Stimulated activated CD8-positive, alpha-beta memory T cell treated with anti-CD3 and anti-CD28 coated beads, Interleukin-4, amount 100 ng/mL, for 24 hours (primary cell): ENCODE measurements at regions not wholly inside any gene's neighbourhood (a gene's known extent, or its start where the extent isn't known, plus 50 kb on each side); places are given as distances from the start of the nearest gene placed in this dataset.

Experiments
- DNase-seq: peaks from one replicate; pipeline ENCODE4 v3.0.0-alpha.2; 2020; ENCODE audit warnings: low read depth

GRCh38 chr13:106712381-106712780 lies 144.4 kb upstream of the ARGLU1 start:
- DNase-seq, result no peak

GRCh38 chr13:106710266-106710665 lies 142.3 kb upstream of the ARGLU1 start:
- no peak for DNase-seq

- no peak for DNase-seq
Observed at GRCh38 chr13:106709522-106709921, 141.6 kb upstream of the ARGLU1 start.

GRCh38 chr13:106702505-106702904 lies 134.6 kb upstream of the ARGLU1 start:
- DNase-seq, result no peak

DNA sequence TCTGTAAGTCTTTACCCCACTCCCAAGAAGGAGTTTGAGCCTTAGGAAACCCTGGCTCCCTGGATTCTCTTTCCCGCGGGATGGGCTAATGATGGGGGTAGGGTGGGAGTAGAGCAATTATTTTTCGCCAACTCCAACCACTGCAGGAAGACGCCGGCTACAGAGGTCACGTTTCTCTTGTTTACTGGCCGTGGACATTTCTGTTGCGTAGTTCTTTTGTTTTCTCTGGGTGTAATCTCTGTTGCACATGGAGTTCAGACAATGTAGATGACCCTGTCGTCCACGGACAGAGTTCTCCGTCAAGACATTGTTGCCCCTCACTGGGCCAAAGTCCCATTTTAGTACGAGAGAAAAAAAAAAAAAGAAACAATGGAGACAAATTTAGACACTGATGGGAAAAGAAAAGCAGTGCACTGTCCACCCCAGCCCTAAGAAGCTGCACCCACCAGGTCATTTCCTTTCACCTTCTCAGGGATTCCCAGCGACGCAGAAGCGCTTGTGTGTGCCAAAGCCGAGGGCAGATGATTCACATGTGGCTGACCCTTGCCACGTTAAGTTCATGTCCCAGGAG lies 133.9 kb upstream of the ARGLU1 start:
- no peak for DNase-seq

GRCh38 chr13:106700439-106700838 lies 132.5 kb upstream of the ARGLU1 start:
- DNase-seq, result no peak

GRCh38 chr13:106700007-106700406 lies 132.1 kb upstream of the ARGLU1 start:
- DNase-seq, result no peak

DNA sequence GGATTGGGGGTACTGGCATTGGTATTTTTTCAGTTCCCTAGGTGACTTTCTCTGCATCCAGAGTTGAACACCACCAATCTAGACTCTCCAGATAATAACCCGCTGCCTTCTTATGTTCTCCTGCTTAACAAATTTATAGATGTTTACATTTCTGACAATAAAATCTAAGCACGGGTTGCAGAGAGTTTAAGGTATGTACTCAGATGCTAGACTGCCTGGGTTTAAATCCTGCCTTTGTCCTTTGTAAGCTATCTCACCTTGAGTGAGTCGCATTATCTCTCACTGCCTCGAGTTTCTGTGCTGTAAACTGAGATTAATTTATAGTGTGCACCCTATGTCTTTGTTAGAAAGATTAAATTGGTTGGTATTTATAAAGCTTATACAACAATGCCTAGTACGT lies 131.4 kb upstream of the ARGLU1 start:
- no peak for DNase-seq

DNA sequence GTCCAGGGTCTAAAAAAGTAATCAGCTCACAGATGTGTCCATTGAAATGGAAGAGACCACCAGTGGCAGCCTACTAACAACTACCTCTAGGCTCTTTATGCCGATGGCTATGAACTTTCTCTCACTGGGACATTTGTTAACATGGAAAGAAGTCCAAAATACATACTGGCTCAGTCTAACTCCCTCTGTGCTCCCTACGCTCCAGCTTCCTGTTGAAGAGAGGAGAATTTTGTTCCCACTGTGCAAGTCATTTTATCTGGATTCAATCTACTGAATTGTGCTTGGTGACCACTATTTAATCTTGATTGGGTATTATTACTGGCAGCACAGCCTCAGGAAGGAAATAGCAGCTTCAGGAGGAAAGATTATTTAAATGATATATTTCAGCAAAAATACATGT lies 128.8 kb upstream of the ARGLU1 start:
- DNase-seq, result no peak

- DNase-seq, result no peak
Observed at GRCh38 chr13:106696140-106696539, 128.2 kb upstream of the ARGLU1 start.

DNA sequence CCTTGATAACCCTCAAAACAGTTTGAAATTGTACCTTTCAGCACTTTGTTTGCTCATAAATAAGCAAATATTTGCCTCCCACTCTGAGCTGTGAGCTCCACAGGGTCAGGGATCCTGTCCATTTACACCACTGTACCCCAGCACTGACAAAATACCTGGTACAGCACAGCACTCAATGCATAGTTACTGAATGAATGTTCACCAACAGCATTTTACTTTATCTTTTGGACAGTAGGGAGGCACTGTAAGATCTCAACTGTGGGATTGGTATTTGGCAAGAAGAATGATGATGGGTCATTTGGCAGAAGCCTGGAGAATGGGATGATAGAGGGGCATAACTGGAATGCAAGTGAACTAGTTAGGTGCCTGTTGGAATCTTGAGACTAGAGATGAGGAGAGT lies 127.2 kb upstream of the ARGLU1 start:
- no peak for DNase-seq

- DNase-seq, result no peak
Observed at GRCh38 chr13:106691861-106692260, 123.9 kb upstream of the ARGLU1 start.

GRCh38 chr13:106691341-106691740 lies 123.4 kb upstream of the ARGLU1 start:
- no peak for DNase-seq

GRCh38 chr13:106690779-106691178 lies 122.8 kb upstream of the ARGLU1 start:
- DNase-seq, result no peak

- no peak for DNase-seq
Observed at GRCh38 chr13:106689906-106690305, 122.0 kb upstream of the ARGLU1 start.

DNA sequence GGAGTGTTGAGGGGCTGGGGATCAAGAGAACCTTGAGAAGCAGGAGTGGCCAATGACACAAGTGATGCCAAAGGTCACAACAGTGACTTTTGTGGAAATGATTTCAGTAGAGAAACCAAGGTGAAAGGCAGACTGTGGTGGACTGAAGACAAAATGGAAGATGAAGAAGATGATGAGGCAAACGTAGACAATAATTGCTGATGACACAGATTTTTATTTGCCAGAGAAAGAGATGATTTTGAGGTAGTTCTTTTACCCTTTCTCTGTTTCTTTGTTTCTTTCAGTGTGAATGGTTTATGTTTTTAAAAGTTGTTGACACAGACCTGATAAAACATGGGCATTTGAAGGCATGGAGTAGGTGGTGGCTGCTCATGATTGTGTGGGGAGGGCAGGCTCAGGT lies 121.0 kb upstream of the ARGLU1 start:
- DNase-seq, result no peak

DNA sequence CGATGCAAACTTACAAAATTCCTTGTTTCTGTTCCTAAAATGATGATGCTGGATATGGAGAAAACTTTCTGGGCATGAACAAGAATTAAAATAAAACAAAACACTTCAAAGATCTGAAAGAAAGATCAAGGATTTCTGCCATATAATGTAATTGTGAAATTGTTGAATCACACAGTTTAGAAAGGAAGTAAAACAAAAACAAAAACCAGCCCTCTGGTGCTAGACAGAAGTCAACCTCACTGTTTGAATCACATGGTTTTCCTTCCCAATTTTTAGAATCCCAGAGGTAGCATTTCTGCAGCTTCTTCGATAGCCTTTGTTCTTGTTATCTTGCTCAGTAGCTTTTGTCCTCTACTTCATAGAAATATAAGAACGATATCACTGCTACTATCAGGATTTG lies 118.2 kb upstream of the ARGLU1 start:
- DNase-seq, result no peak

- no peak for DNase-seq
Observed at GRCh38 chr13:106685143-106685542, 117.2 kb upstream of the ARGLU1 start.

DNA sequence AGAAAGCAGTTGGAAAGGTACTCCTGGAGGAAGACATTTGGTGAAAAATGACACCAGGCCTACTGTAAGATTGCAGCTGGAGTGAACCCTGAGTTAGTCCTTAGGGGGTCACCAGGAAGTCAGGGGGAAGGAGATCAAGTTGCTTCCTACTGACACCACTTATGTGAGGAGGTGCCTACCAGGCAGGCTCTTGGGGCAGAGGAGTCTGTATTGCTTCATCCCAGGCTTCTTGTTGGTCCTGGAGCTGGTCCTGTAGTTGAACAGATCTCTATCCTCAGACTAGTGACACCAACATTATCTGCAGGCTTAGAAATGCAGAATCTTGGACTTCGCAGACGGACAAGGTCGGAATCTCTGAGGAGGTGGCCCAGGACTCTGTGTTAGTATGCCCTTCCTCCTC lies 116.0 kb upstream of the ARGLU1 start:
- no peak for DNase-seq

- DNase-seq, result no peak
Observed at GRCh38 chr13:106683179-106683578, 115.2 kb upstream of the ARGLU1 start.

- no peak for DNase-seq
Observed at GRCh38 chr13:106681997-106682396, 114.1 kb upstream of the ARGLU1 start.

GRCh38 chr13:106681536-106681935 lies 113.6 kb upstream of the ARGLU1 start:
- DNase-seq, result no peak

GRCh38 chr13:106680796-106681472 lies 113.0 kb upstream of the ARGLU1 start:
- DNase-seq, result no peak
